Sigmoid colon (tissue), 4 donors: ENCODE measurements at regions not wholly inside any gene's neighbourhood (a gene's known extent, or its start where the extent isn't known, plus 50 kb on each side); places are given as distances from the start of the nearest gene placed in this dataset.

Experiments used
- POLR2A ChIP-seq, 2 donors: fragments of 450-650 bp; IDR thresholded peaks; one replicate each; pipeline ENCODE4 v1.6.1; 2016; ENCODE audit warnings: antibody characterized with exemption in 2 of 2, mild to moderate bottlenecking in 2 of 2, moderate library complexity in 2 of 2
- POLR2AphosphoS5 ChIP-seq, 4 donors: sonication (generic); formaldehyde crosslinking; IDR thresholded peaks; one replicate each; pipeline ENCODE4 v1.6.1; 2017; ENCODE audit warnings: antibody characterized with exemption in 4 of 4
- TF ChIP-seq, protein P1 (sequence below), 4 experiments: fragments of 450-650 bp in 3 of 4; fragments of 200-600 bp in 1 of 4; IDR thresholded peaks; one replicate each; pipeline ENCODE4 v1.5.1; 2016 to 2019; ENCODE audit warnings: antibody characterized with exemption in 4 of 4, mild to moderate bottlenecking in 3 of 4, moderate library complexity in 2 of 4

DNA sequence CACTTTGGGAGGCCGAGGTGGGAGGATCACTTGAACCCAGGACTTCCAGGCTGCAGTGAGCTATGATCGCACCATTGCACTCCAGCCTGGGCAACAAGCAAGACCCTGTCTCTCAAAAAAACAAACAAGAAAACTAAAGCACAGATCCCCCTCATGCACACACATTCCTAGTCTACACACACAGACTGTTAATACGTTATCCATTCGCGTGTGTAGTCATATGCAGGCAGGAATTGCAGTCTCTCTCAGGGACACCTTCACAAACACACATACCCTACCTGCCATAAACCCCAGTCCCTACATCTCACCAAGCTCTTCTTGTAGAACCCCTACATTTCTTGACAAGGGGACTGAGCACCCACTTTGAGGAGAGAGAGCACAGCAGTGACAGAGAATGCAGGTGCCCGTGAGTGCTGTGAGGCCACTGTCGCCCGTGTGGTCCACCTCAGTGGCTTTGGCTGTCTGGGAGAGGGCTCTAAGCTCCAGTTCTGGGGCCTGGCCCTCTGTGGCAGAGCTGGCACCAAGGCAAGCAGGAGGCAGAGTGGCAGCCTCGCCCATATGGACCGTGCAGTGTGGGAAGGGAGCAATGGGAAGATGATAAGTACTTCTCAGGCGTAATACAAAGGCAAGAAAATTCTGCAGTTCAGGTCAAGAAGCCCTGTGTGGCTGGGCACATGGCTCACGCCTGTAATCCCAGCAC lies 59.0 kb upstream of the RPH3AL start:
- TF ChIP-seq, protein P1, sequence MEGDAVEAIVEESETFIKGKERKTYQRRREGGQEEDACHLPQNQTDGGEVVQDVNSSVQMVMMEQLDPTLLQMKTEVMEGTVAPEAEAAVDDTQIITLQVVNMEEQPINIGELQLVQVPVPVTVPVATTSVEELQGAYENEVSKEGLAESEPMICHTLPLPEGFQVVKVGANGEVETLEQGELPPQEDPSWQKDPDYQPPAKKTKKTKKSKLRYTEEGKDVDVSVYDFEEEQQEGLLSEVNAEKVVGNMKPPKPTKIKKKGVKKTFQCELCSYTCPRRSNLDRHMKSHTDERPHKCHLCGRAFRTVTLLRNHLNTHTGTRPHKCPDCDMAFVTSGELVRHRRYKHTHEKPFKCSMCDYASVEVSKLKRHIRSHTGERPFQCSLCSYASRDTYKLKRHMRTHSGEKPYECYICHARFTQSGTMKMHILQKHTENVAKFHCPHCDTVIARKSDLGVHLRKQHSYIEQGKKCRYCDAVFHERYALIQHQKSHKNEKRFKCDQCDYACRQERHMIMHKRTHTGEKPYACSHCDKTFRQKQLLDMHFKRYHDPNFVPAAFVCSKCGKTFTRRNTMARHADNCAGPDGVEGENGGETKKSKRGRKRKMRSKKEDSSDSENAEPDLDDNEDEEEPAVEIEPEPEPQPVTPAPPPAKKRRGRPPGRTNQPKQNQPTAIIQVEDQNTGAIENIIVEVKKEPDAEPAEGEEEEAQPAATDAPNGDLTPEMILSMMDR (IDR thresholded peaks at IDR 0.05): no peak
- TF ChIP-seq POLR2AphosphoS5 (IDR thresholded peaks at IDR 0.05) (no peak), POLR2A (IDR thresholded peaks at IDR 0.05) (no peak)
